ENCODE measurements at regions not wholly inside any gene's neighbourhood (a gene's known extent, or its start where the extent isn't known, plus 50 kb on each side); places are given as distances from the start of the nearest gene placed in this dataset.
A peak's percentile ranks its signal among the peaks of the same experiment; 100 is the strongest.

DNA sequence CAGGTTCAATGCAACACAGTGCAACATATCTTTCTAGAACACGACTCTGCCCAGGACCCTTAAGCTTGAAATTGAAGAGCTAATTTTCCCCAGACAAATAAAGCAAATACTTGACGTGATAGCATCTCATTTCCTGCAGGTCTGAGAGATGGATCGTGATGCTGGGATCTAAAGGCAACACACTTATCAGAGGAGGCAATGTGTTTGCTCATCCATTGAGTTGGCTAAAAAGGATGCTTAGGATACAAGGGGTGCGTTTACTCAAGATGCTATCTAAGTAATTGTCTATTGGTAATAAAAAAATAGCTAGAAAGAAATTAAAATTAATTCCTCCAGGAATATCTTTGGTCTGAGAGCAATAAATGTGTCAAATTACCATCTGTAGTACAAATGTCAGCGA lies 129.0 kb downstream of the SOCS6 start:
- Histone ChIP-seq H3K4me1 (ENCODE audit: control insufficient read depth in 1 of 2, insufficient read depth in 2 of 2, low read length in 2 of 2) (peaks cover 67 to 97% of the 10 kb centered on the region in 2 experiments), H3K36me3 (ENCODE audit: control insufficient read depth in 1 of 2, insufficient read depth in 2 of 2, low read length in 2 of 2) (no peaks in the 10 kb centered on the region), H3K9me2 (ENCODE audit: insufficient read depth) (no peaks in the 10 kb centered on the region), H3K4me2 (ENCODE audit: low read length) (peak overlapping the region; percentile 6; the same call in 1 of the 2 replicates), H2AFZ (ENCODE audit: low read depth, low read length, poor library complexity, severe bottlenecking) (no peak overlapping the region), H3K27ac (ENCODE audit: low read depth, low read length) (peak overlapping the region; percentile 99), H3K79me2 (ENCODE audit: insufficient read depth, low read length) (no peaks in the 10 kb centered on the region), H3K9me3 (ENCODE audit: control insufficient read depth in 1 of 2, insufficient read depth in 1 of 2, low read depth in 1 of 2, low read length in 2 of 2) (no peaks in the 10 kb centered on the region), H3K4me3 (replicated peaks in 1 of 2; ENCODE audit: low read depth in 1 of 2, low read length in 2 of 2) (no peak overlapping the region), H3K9ac (ENCODE audit: low read length) (0 out of 2 replicates have a peak overlapping the region, but pooled peaks have one; percentile 59), H3K27me3 (ENCODE audit: insufficient read depth, low read length) (no peaks in the 10 kb centered on the region), H4K20me1 (ENCODE audit: insufficient read depth) (no peaks in the 10 kb centered on the region)
- DNase-seq (ENCODE audit: low read depth, low spot score) (no peak), ATAC-seq (no peak)
- ChIA-PET POLR2A (interaction anchor here (1.3 to 1.8 kb wide), 2 partner anchors 45 to 52 kb away, joined by 3 read pairs; no protein-coding TSS in a partner anchor), RAD21 (ENCODE audit: low non-redundant PET in 1 of 2, low total read pairs in 2 of 2, uncharacterized antibody in 2 of 2, unreplicated experiment in 2 of 2) (no interaction called here), CTCF (interaction anchor here (2.0 kb wide), 1 partner anchor 16 kb away, joined by 7 read pairs; no protein-coding TSS in a partner anchor)
- TF ChIP-seq, protein P1, sequence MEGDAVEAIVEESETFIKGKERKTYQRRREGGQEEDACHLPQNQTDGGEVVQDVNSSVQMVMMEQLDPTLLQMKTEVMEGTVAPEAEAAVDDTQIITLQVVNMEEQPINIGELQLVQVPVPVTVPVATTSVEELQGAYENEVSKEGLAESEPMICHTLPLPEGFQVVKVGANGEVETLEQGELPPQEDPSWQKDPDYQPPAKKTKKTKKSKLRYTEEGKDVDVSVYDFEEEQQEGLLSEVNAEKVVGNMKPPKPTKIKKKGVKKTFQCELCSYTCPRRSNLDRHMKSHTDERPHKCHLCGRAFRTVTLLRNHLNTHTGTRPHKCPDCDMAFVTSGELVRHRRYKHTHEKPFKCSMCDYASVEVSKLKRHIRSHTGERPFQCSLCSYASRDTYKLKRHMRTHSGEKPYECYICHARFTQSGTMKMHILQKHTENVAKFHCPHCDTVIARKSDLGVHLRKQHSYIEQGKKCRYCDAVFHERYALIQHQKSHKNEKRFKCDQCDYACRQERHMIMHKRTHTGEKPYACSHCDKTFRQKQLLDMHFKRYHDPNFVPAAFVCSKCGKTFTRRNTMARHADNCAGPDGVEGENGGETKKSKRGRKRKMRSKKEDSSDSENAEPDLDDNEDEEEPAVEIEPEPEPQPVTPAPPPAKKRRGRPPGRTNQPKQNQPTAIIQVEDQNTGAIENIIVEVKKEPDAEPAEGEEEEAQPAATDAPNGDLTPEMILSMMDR (IDR thresholded peaks at IDR 0.05 in 2 of 3, conservative IDR thresholded peaks at IDR 0.05 in 1 of 3; ENCODE audit: borderline replicate concordance in 1 of 3, insufficient read depth in 1 of 3, low read depth in 2 of 3, low read length in 2 of 3): no peak
- no peak for TF ChIP-seq EZH2 (IDR thresholded peaks at IDR 0.05)
- no peak for TF ChIP-seq EGR1 (IDR thresholded peaks at IDR 0.05; ENCODE audit: low read depth)
- no peak for TF ChIP-seq YY1 (IDR thresholded peaks at IDR 0.05; ENCODE audit: extremely low read depth, insufficient replicate concordance, low read depth, low read length)
- TF ChIP-seq JUND (IDR thresholded peaks at IDR 0.05): no peak
- no peak for TF ChIP-seq ELF1 (IDR thresholded peaks at IDR 0.05; ENCODE audit: borderline replicate concordance, low read depth)
- TF ChIP-seq SIN3A (IDR thresholded peaks at IDR 0.05; ENCODE audit: low read depth): no peak
- TF ChIP-seq, protein P2, sequence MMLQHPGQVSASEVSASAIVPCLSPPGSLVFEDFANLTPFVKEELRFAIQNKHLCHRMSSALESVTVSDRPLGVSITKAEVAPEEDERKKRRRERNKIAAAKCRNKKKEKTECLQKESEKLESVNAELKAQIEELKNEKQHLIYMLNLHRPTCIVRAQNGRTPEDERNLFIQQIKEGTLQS (IDR thresholded peaks at IDR 0.05): no peak
- no peak for TF ChIP-seq CEBPB (IDR thresholded peaks at IDR 0.05; ENCODE audit: low read depth)
- no peak for TF ChIP-seq SP1 (IDR thresholded peaks at IDR 0.05; ENCODE audit: low read depth)
- TF ChIP-seq POLR2A (IDR thresholded peaks at IDR 0.05; ENCODE audit: borderline replicate concordance, extremely low read depth, insufficient read depth, insufficient read length): no peak
- TF ChIP-seq FOSL1 (IDR thresholded peaks at IDR 0.05; ENCODE audit: low read depth): no peak
- no peak for TF ChIP-seq ZFX (IDR thresholded peaks at IDR 0.05)
- TF ChIP-seq RAD21 (IDR thresholded peaks at IDR 0.05; ENCODE audit: low read depth): no peak
- TF ChIP-seq TCF7L2 (IDR thresholded peaks at IDR 0.05; ENCODE audit: borderline replicate concordance, extremely low read depth, insufficient read depth, insufficient read length): no peak
- TF ChIP-seq EZH2phosphoT487 (IDR thresholded peaks at IDR 0.05; ENCODE audit: borderline replicate concordance): no peak
- TF ChIP-seq, protein P3, sequence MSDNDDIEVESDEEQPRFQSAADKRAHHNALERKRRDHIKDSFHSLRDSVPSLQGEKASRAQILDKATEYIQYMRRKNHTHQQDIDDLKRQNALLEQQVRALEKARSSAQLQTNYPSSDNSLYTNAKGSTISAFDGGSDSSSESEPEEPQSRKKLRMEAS (IDR thresholded peaks at IDR 0.05): no peak
- TF ChIP-seq, protein P4, sequence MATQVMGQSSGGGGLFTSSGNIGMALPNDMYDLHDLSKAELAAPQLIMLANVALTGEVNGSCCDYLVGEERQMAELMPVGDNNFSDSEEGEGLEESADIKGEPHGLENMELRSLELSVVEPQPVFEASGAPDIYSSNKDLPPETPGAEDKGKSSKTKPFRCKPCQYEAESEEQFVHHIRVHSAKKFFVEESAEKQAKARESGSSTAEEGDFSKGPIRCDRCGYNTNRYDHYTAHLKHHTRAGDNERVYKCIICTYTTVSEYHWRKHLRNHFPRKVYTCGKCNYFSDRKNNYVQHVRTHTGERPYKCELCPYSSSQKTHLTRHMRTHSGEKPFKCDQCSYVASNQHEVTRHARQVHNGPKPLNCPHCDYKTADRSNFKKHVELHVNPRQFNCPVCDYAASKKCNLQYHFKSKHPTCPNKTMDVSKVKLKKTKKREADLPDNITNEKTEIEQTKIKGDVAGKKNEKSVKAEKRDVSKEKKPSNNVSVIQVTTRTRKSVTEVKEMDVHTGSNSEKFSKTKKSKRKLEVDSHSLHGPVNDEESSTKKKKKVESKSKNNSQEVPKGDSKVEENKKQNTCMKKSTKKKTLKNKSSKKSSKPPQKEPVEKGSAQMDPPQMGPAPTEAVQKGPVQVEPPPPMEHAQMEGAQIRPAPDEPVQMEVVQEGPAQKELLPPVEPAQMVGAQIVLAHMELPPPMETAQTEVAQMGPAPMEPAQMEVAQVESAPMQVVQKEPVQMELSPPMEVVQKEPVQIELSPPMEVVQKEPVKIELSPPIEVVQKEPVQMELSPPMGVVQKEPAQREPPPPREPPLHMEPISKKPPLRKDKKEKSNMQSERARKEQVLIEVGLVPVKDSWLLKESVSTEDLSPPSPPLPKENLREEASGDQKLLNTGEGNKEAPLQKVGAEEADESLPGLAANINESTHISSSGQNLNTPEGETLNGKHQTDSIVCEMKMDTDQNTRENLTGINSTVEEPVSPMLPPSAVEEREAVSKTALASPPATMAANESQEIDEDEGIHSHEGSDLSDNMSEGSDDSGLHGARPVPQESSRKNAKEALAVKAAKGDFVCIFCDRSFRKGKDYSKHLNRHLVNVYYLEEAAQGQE (IDR thresholded peaks at IDR 0.05; ENCODE audit: low read depth): no peak
- no peak for TF ChIP-seq ZNF274 (IDR thresholded peaks at IDR 0.05; ENCODE audit: low read depth, low read length)
- intact Hi-C loops (cut with micrococcal nuclease): no loop called here
- BruUV-seq (replicated peaks): no TSS peak

Data from HCT116 (cell line).